Astrocyte of the cerebellum (primary cell): ENCODE measurements at regions not wholly inside any gene's neighbourhood (a gene's known extent, or its start where the extent isn't known, plus 50 kb on each side); places are given as distances from the start of the nearest gene placed in this dataset.

Experiments
- DNase-seq: peaks from one replicate; pipeline ENCODE4 v3.0.0-alpha.2; 2011; ENCODE audit warnings: low read depth
- H3K4me3 ChIP-seq: 2 replicates; pipeline ENCODE4 v1.5.1; 2011; ENCODE audit warnings: mild to moderate bottlenecking, low read depth, low read length, moderate library complexity
- in situ Hi-C: cut with HindIII; loops from 2 replicates; pipeline ENCODE4 v1.10.0; 2017; ENCODE audit warnings: low sequenced_read_pairs
- TF ChIP-seq, protein P1 (sequence below): IDR thresholded peaks from 2 replicates; pipeline ENCODE4 v1.5.1; 2012; ENCODE audit warnings: low read length, low read depth, moderate library complexity, mild to moderate bottlenecking; ENCODE audit errors: missing control alignments

DNA sequence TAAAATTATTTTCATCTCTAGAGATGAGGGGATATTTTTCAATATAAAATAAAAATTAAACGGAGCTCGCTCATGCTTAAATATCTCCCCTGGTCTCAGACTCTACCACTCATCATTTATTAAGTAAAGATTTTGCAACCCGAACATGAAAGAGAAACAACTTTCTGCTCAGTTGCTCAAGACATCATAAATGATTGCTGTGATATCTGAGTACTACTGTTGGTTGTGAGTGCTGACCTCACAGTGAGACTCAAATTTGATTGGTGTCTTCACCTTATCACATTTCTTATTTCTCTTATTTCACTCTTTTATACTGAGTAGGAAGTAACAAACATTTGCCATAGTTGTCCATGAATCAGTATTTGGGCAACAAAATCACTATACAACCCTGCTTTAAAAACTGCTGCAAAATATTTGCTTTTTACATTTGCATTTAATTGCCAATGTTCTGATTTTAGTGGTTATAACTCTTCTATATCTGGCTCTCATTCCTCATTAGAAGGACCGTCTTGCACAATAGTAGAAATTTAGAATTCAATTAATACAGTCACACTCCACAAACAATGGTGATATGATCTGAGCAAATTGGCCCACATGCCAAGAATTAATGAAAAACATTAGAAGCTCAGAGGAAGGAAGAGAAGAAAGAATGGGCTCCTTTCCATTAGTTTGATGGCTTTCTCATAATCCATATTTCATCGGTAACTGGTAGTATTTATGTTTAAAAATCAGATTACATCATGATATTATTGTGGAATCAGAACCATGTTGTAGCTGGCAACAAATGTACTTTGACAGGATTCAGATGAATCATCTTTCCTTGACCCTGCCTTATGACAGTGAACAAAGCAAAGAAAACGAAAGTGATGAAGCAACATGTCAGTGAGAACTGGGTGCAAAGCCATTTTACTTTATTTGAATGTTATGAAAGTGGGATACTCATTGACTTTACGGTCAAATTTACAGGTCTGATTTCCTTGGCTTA is 973.6 kb upstream of the TENM4 start:
- H3K4me3 ChIP-seq: no peak overlapping the region
- in situ Hi-C loops: no loop called here
- TF ChIP-seq, protein P1, sequence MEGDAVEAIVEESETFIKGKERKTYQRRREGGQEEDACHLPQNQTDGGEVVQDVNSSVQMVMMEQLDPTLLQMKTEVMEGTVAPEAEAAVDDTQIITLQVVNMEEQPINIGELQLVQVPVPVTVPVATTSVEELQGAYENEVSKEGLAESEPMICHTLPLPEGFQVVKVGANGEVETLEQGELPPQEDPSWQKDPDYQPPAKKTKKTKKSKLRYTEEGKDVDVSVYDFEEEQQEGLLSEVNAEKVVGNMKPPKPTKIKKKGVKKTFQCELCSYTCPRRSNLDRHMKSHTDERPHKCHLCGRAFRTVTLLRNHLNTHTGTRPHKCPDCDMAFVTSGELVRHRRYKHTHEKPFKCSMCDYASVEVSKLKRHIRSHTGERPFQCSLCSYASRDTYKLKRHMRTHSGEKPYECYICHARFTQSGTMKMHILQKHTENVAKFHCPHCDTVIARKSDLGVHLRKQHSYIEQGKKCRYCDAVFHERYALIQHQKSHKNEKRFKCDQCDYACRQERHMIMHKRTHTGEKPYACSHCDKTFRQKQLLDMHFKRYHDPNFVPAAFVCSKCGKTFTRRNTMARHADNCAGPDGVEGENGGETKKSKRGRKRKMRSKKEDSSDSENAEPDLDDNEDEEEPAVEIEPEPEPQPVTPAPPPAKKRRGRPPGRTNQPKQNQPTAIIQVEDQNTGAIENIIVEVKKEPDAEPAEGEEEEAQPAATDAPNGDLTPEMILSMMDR: no peak
- no peak for DNase-seq

DNA sequence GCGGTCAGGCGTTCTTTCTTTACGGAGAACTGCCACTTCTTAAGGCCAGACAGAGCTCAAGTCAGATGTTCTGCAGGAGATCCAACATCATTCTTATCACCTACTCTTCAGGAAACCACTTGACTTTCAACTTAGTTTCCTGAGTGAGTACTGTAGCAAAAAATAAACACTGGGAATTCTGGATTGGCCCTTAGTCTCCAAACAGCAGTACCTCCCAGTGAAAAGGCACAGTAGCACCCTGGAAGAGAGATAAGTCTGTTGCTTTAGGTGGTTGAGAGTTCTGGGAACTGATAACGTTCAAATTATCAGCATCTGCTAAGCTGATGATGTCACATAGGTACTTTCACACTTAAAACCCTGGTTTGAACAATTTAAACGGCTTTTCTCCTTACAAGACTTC is 971.8 kb upstream of the TENM4 start:
- H3K4me3 ChIP-seq: no peak overlapping the region
- DNase-seq: no peak
- in situ Hi-C loops: no loop called here
- TF ChIP-seq, protein P1: no peak

DNA sequence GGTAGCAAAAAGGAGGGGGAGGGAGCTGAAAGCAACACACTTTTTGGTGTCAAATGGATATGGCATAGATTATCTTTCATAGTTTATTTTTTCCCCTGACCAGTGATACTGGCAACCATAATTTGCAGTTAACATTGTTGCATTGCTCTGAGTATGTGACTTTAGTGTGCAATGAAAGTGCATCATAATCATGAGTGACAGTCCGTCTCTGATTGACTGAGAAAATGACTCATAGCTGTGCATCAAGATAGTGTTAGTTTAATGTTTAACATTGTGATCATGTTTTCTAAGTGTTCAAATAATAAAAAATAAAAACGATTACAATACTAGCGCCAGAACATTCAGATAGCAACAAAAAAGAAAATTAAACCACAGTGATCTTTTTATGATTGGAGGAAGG is 952.4 kb upstream of the TENM4 start:
- no peak for DNase-seq
- TF ChIP-seq, protein P1: no peak
- in situ Hi-C loops: loop anchor here (5.0 kb wide), 1 partner anchor 71 kb away; no protein-coding TSS in a partner anchor
- no peak overlapping the region for H3K4me3 ChIP-seq

DNA sequence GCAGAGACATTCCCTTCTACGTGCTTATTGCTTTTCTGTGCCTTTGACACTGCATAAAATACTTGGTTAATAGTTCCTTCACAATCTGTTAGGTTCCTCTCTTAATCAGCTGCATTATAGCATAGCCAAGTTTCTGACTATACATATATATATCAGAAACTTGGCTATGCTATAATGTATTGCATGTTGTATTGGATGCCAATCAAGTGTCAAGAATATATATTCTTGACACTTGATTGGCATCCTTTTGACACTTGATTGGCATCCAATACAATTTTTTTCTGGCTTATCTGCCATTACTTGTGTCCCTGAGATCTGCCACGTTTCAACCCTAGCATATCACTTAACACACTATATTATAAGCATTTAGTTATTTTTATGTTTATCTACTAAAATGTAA is 949.7 kb upstream of the TENM4 start:
- no peak overlapping the region for H3K4me3 ChIP-seq
- no peak for DNase-seq
- in situ Hi-C loops: loop anchor here (5.0 kb wide), 1 partner anchor 68 kb away; no protein-coding TSS in a partner anchor
- TF ChIP-seq, protein P1: no peak

DNA sequence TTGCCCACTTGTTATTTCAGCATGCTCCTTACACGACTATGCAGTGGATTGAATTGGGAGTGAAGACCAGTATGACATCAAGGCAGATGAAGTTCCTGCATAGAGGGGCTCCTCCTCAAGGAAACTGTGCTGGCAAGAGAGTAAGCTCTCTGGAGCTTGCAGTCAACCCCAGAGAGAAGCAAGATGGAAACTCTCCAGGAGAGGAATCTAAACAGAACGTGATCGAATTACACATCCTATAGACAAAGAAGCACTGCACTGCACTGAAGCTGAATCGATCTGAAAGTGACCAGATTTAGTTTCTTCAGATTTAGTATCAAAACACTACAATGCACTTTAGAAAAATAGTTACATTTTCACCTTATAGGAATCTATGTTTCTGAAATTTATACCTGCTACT is 947.7 kb upstream of the TENM4 start:
- in situ Hi-C loops: no loop called here
- no peak overlapping the region for H3K4me3 ChIP-seq
- TF ChIP-seq, protein P1: no peak

DNA sequence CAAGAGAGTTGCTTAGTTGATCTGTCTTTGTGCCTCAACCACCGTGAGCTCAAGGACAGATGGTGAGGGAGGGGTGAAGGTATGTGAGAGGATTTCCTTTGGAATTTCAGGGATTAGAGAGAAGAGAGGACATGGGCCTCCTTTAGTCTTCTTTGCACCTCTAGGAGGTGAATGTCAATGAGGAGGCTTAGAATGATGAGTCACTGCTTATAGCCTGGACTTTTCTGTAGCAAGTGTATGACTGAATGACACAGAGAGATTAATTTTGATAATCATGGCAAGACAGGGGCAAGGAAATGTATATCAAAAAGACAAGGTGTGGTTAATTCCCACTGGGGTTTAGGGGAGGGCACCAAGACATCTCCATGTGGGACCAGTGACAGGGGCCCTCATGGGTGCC is 947.3 kb upstream of the TENM4 start:
- H3K4me3 ChIP-seq: no peak overlapping the region
- TF ChIP-seq, protein P1: no peak
- in situ Hi-C loops: no loop called here
- no peak for DNase-seq

More for the DNA sequence above, 947.7 kb upstream of the TENM4 start:
- no peak for DNase-seq
